ENCODE measurements at regions not wholly inside any gene's neighbourhood (a gene's known extent, or its start where the extent isn't known, plus 50 kb on each side); places are given as distances from the start of the nearest gene placed in this dataset.

DNA sequence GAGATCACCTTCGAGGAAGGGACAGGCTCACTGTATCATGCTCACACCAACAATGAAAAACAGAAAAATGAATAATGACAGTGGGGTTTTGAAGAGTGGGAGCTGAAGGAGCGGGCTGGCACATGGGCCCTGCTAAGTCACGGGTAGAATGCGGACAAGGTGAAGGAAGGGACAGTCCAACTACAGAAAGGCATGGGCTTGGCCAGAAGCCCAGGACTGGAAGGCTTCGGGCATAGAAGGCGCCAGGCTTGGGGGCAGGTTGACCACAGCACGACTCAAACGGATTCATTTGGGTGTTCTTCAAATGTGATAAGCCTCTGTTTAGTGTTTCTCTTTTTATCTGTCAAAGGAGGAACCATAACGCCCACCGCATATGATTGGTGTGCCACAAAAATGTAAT is 509.5 kb downstream of the CCSER2 start:
- Mint-ChIP-seq H3K27ac (ENCODE audit: unreplicated experiment) (no peak overlapping the region), H3K4me3 (ENCODE audit: unreplicated experiment) (no peak overlapping the region), H3K27me3 (ENCODE audit: low read depth, unreplicated experiment) (peaks cover 6% of the 10 kb centered on the region), H3K4me1 (ENCODE audit: low read depth, unreplicated experiment) (peaks cover 8% of the 10 kb centered on the region), H3K9me3 (ENCODE audit: unreplicated experiment) (no peaks in the 10 kb centered on the region), H3K36me3 (ENCODE audit: low read depth, unreplicated experiment) (no peaks in the 10 kb centered on the region)
- no peaks in the 10 kb centered on the region for H4K20me1 ChIP-seq (ENCODE audit: insufficient read depth, low read length)
- DNase-seq (ENCODE audit: low read depth) (no peak), FAIRE-seq (no peak)
- H3K36me3 ChIP-seq (ENCODE audit: insufficient read depth, low read length) = no peaks in the 10 kb centered on the region
- H3K4me2 ChIP-seq (ENCODE audit: low read length) = no peak overlapping the region
- H3K79me2 ChIP-seq (ENCODE audit: insufficient read depth, low read length) = no peaks in the 10 kb centered on the region
- no peak overlapping the region for H2AFZ ChIP-seq (ENCODE audit: low read depth, low read length)
- H3K9ac ChIP-seq (ENCODE audit: low read length) = no peak overlapping the region
- TF ChIP-seq, protein P1, sequence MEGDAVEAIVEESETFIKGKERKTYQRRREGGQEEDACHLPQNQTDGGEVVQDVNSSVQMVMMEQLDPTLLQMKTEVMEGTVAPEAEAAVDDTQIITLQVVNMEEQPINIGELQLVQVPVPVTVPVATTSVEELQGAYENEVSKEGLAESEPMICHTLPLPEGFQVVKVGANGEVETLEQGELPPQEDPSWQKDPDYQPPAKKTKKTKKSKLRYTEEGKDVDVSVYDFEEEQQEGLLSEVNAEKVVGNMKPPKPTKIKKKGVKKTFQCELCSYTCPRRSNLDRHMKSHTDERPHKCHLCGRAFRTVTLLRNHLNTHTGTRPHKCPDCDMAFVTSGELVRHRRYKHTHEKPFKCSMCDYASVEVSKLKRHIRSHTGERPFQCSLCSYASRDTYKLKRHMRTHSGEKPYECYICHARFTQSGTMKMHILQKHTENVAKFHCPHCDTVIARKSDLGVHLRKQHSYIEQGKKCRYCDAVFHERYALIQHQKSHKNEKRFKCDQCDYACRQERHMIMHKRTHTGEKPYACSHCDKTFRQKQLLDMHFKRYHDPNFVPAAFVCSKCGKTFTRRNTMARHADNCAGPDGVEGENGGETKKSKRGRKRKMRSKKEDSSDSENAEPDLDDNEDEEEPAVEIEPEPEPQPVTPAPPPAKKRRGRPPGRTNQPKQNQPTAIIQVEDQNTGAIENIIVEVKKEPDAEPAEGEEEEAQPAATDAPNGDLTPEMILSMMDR (IDR thresholded peaks at IDR 0.05; ENCODE audit: insufficient read depth, low read depth, low read length) = no peak
- no peak overlapping the region for H3K27ac ChIP-seq (ENCODE audit: low read depth, low read length)
- H3K4me3 ChIP-seq (ENCODE audit: insufficient read depth, low read depth, low read length) = no peak overlapping the region
- no peaks in the 10 kb centered on the region for H3K9me3 ChIP-seq (ENCODE audit: insufficient read depth, low read depth, low read length)
- H3K4me1 ChIP-seq (ENCODE audit: insufficient read depth, low read length) = no peaks in the 10 kb centered on the region
- H3K27me3 ChIP-seq (ENCODE audit: insufficient read depth, low read length) = no peaks in the 10 kb centered on the region

GRCh38 chr10:84838851-84839250 is 510.5 kb downstream of the CCSER2 start:
- H3K36me3 Mint-ChIP-seq (ENCODE audit: low read depth, unreplicated experiment) = no peaks in the 10 kb centered on the region
- H3K4me1 Mint-ChIP-seq (ENCODE audit: low read depth, unreplicated experiment) = peaks cover 8% of the 10 kb centered on the region
- Histone ChIP-seq H3K27me3 (ENCODE audit: insufficient read depth, low read length) (no peaks in the 10 kb centered on the region), H3K4me3 (ENCODE audit: insufficient read depth, low read depth, low read length) (no peak overlapping the region), H3K9me3 (ENCODE audit: insufficient read depth, low read depth, low read length) (no peaks in the 10 kb centered on the region), H2AFZ (ENCODE audit: low read depth, low read length) (no peak overlapping the region), H3K36me3 (ENCODE audit: insufficient read depth, low read length) (no peaks in the 10 kb centered on the region), H3K4me1 (ENCODE audit: insufficient read depth, low read length) (no peaks in the 10 kb centered on the region), H3K27ac (ENCODE audit: low read depth, low read length) (no peak overlapping the region), H3K79me2 (ENCODE audit: insufficient read depth, low read length) (no peaks in the 10 kb centered on the region), H3K9ac (ENCODE audit: low read length) (no peak overlapping the region), H4K20me1 (ENCODE audit: insufficient read depth, low read length) (no peaks in the 10 kb centered on the region), H3K4me2 (ENCODE audit: low read length) (no peak overlapping the region)
- peaks cover 11% of the 10 kb centered on the region for H3K27me3 Mint-ChIP-seq (ENCODE audit: low read depth, unreplicated experiment)
- DNase-seq (ENCODE audit: low read depth) (no peak), FAIRE-seq (no peak)
- H3K4me3 Mint-ChIP-seq (ENCODE audit: unreplicated experiment) = no peak overlapping the region
- no peaks in the 10 kb centered on the region for H3K9me3 Mint-ChIP-seq (ENCODE audit: unreplicated experiment)
- no peak overlapping the region for H3K27ac Mint-ChIP-seq (ENCODE audit: unreplicated experiment)
- TF ChIP-seq, protein P1 (IDR thresholded peaks at IDR 0.05; ENCODE audit: insufficient read depth, low read depth, low read length) = no peak
- TF ChIP-seq EZH2 (IDR thresholded peaks at IDR 0.05; ENCODE audit: insufficient read depth, low read length) = no peak

DNA sequence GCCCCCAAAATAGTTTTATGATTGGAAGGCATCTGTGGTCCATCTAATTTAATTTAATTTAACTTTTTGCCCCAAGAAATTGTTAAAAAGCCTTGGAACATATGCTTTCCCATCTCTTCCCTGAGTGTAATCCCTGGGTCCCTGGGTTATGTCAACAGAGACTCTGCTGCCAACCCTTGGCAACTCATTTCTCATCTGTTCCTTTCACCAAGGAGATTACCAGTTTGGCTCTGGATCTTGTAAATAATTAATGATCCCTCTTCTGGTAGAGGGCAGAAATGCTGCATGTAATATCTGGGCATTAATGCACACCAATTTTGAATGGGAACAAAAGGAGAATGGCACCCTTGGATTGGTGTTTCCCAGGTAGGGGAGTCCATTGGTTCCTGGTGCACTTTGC is 514.2 kb downstream of the CCSER2 start:
- Histone ChIP-seq H3K9me3 (ENCODE audit: insufficient read depth, low read depth, low read length) (no peaks in the 10 kb centered on the region), H3K4me1 (ENCODE audit: insufficient read depth, low read length) (no peaks in the 10 kb centered on the region), H3K4me3 (ENCODE audit: insufficient read depth, low read depth, low read length) (no peak overlapping the region), H2AFZ (ENCODE audit: low read depth, low read length) (no peak overlapping the region), H3K27ac (ENCODE audit: low read depth, low read length) (no peak overlapping the region), H3K79me2 (ENCODE audit: insufficient read depth, low read length) (no peaks in the 10 kb centered on the region), H3K4me2 (ENCODE audit: low read length) (no peak overlapping the region), H4K20me1 (ENCODE audit: insufficient read depth, low read length) (no peaks in the 10 kb centered on the region), H3K27me3 (ENCODE audit: insufficient read depth, low read length) (no peaks in the 10 kb centered on the region), H3K36me3 (ENCODE audit: insufficient read depth, low read length) (no peaks in the 10 kb centered on the region), H3K9ac (ENCODE audit: low read length) (no peak overlapping the region)
- no peak overlapping the region for H3K27ac Mint-ChIP-seq (ENCODE audit: unreplicated experiment)
- no peak for FAIRE-seq
- H3K9me3 Mint-ChIP-seq (ENCODE audit: unreplicated experiment) = no peaks in the 10 kb centered on the region
- peaks cover 6% of the 10 kb centered on the region for H3K27me3 Mint-ChIP-seq (ENCODE audit: low read depth, unreplicated experiment)
- TF ChIP-seq, protein P1 (IDR thresholded peaks at IDR 0.05; ENCODE audit: insufficient read depth, low read depth, low read length) = no peak
- TF ChIP-seq EZH2 (IDR thresholded peaks at IDR 0.05; ENCODE audit: insufficient read depth, low read length) = no peak
- H3K4me3 Mint-ChIP-seq (ENCODE audit: unreplicated experiment) = no peak overlapping the region
- no peak for DNase-seq (ENCODE audit: low read depth)
- no peaks in the 10 kb centered on the region for H3K36me3 Mint-ChIP-seq (ENCODE audit: low read depth, unreplicated experiment)
- peaks cover 8% of the 10 kb centered on the region for H3K4me1 Mint-ChIP-seq (ENCODE audit: low read depth, unreplicated experiment)
